NOMO-1 treated with dmso at 0.1 percent for 144 hours (cell line): ENCODE measurements at regions not wholly inside any gene's neighbourhood (a gene's known extent, or its start where the extent isn't known, plus 50 kb on each side); places are given as distances from the start of the nearest gene placed in this dataset.
A peak's percentile ranks its signal among the peaks of the same experiment; 100 is the strongest.

Source experiments
- DNase-seq: peaks from one replicate; lab custom pipeline; 2025; ENCODE audit not compliant: unreplicated experiment; lab: John Stamatoyannopoulos, UW

- DNase-seq = no peak
Observed at GRCh38 chr3:148254402-148254801, 443.3 kb upstream of the AGTR1 start.

- no peak for DNase-seq
Observed at GRCh38 chr3:148255981-148256969, 441.4 kb upstream of the AGTR1 start.

GRCh38 chr3:148262980-148263379, 434.7 kb upstream of the AGTR1 start:
- DNase-seq = no peak

- DNase-seq = no peak
Observed at GRCh38 chr3:148265841-148266240, 431.9 kb upstream of the AGTR1 start.

GRCh38 chr3:148266341-148266740, 431.4 kb upstream of the AGTR1 start:
- DNase-seq = no peak

GRCh38 chr3:148269816-148270215, 427.9 kb upstream of the AGTR1 start:
- no peak for DNase-seq

- DNase-seq = no peak
Observed at GRCh38 chr3:148280623-148281242, 417.0 kb upstream of the AGTR1 start.

- no peak for DNase-seq
Observed at GRCh38 chr3:148289159-148289558, 408.5 kb upstream of the AGTR1 start.

GRCh38 chr3:148297013-148297412, 400.7 kb upstream of the AGTR1 start:
- no peak for DNase-seq

- no peak for DNase-seq
Observed at GRCh38 chr3:148307443-148307843, 390.3 kb upstream of the AGTR1 start.

GRCh38 chr3:148309390-148310035, 388.2 kb upstream of the AGTR1 start:
- no peak for DNase-seq

- no peak for DNase-seq
Observed at GRCh38 chr3:148315756-148316155, 381.9 kb upstream of the AGTR1 start.

GRCh38 chr3:148318240-148318639, 379.5 kb upstream of the AGTR1 start:
- DNase-seq = no peak

- peak; percentile 76 for DNase-seq
Observed at GRCh38 chr3:148319161-148319915, 378.4 kb upstream of the AGTR1 start.

- DNase-seq = no peak
Observed at GRCh38 chr3:148319960-148320359, 377.7 kb upstream of the AGTR1 start.

- DNase-seq = no peak
Observed at GRCh38 chr3:148329481-148330235, 368.0 kb upstream of the AGTR1 start.

- DNase-seq = no peak
Observed at GRCh38 chr3:148330542-148330941, 367.2 kb upstream of the AGTR1 start.

GRCh38 chr3:148331081-148331846, 366.4 kb upstream of the AGTR1 start:
- DNase-seq = no peak

- no peak for DNase-seq
Observed at GRCh38 chr3:148332509-148332908, 365.2 kb upstream of the AGTR1 start.

- no peak for DNase-seq
Observed at GRCh38 chr3:148333091-148333490, 364.6 kb upstream of the AGTR1 start.
